ENCODE measurements at regions not wholly inside any gene's neighbourhood (a gene's known extent, or its start where the extent isn't known, plus 50 kb on each side); places are given as distances from the start of the nearest gene placed in this dataset.

DNA sequence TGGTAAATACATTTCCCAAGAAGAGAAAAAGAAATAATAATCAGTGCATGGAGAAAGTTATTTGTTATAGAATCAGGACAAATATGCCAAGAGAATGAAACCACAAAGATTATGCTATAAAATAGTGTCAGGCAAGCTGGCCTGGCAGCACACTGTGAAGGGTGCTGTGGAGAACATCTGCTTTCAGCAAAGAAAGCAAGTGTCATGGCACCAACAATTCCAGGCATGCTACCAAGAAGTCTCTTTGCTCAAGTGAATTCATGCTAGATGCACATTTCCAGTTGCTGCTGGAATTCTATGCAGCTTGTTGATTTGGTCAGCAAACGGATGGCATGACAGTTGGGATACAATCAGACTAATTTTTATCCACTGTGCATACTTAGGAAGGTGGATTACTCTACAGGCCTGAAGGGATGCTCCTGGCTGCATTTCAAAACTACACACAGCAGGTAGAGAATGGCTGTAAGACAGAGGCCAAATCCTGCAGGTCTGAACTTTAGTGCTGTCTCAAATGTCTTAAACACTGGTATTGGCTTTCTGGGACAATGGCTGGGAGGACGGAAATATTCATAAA, 154.6 kb upstream of the FAT1 start:
- 84% methylated on average over 2 of the region's 2 CpGs; no CpG with 5 or more reads in 1 of the 2 donors for WGBS, 2 donors (ENCODE audit: low coverage in 1 of 2)
- H3K27ac ChIP-seq, result no peak overlapping the region
- no peaks in the 10 kb centered on the region for H3K27me3 ChIP-seq
- TF ChIP-seq POLR2A (IDR thresholded peaks at IDR 0.05) (no peak), EP300 (IDR thresholded peaks at IDR 0.05; ENCODE audit: low read depth) (no peak), POLR2AphosphoS5 (IDR thresholded peaks at IDR 0.05) (no peak)
- TF ChIP-seq, protein P1, sequence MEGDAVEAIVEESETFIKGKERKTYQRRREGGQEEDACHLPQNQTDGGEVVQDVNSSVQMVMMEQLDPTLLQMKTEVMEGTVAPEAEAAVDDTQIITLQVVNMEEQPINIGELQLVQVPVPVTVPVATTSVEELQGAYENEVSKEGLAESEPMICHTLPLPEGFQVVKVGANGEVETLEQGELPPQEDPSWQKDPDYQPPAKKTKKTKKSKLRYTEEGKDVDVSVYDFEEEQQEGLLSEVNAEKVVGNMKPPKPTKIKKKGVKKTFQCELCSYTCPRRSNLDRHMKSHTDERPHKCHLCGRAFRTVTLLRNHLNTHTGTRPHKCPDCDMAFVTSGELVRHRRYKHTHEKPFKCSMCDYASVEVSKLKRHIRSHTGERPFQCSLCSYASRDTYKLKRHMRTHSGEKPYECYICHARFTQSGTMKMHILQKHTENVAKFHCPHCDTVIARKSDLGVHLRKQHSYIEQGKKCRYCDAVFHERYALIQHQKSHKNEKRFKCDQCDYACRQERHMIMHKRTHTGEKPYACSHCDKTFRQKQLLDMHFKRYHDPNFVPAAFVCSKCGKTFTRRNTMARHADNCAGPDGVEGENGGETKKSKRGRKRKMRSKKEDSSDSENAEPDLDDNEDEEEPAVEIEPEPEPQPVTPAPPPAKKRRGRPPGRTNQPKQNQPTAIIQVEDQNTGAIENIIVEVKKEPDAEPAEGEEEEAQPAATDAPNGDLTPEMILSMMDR (IDR thresholded peaks at IDR 0.05), result no peak
- H3K9me3 ChIP-seq, result peaks cover 0 to 1% of the 10 kb centered on the region in 2 donors
- in situ Hi-C loops (cut with MboI; ENCODE audit: low pct_ligation_motif_present in 1 of 4, low pct_unique_long_range_greater_than_20kb in 1 of 4, low sequenced_read_pairs in 3 of 4), result no loop called here
- H3K36me3 ChIP-seq, result no peaks in the 10 kb centered on the region
- H3K4me1 ChIP-seq, result no peaks in the 10 kb centered on the region
- intact Hi-C loops (cut with DNase I; ENCODE audit: low total_unique reads), result no loop called here
- H3K4me3 ChIP-seq, result no peak overlapping the region
- no peak for DNase-seq

DNA sequence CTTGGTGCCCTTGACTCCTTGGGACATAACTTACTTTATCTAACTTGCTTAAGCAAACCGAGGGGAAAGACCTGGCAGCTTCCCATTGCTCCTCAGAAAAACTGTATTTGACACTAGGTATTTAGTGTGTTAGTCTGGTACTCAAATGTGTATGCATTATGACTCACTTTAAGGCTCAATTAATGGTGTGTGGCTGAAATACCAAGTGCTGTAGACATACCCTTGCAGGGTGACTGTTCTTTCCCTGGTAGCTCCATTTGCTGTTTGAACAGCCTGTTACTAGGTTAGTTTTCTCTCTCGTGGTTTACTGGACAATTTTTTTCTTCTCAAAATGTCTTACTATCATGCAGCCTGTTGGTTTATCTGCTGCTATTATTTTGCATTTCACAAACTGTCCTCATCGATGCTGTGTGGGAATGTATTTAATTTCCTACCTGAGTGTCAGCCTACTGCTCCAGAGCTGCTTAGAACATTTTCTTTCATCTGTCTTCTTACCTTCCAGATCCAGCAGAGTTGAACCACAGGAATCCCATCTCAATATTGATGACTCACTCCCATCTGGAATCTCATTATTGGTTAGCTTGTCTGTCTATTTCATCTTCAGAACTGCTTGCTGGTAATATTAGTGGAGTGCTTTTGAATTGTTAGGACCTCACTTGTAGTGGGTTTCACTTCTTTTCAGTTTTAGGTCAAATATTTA, 158.0 kb upstream of the FAT1 start:
- no peak overlapping the region for H3K27ac ChIP-seq
- no peaks in the 10 kb centered on the region for H3K36me3 ChIP-seq
- no peaks in the 10 kb centered on the region for H3K9me3 ChIP-seq
- H3K4me1 ChIP-seq, result no peaks in the 10 kb centered on the region
- no peak overlapping the region for H3K4me3 ChIP-seq
- 63% methylated on average over 3 of the region's 3 CpGs; no CpG with 5 or more reads in 1 of the 2 donors for WGBS, 2 donors (ENCODE audit: low coverage in 1 of 2)
- no peak for DNase-seq
- intact Hi-C loops (cut with DNase I; ENCODE audit: low total_unique reads), result no loop called here
- H3K27me3 ChIP-seq, result no peaks in the 10 kb centered on the region
- TF ChIP-seq, protein P1 (IDR thresholded peaks at IDR 0.05), result no peak
- no peak for TF ChIP-seq POLR2AphosphoS5 (IDR thresholded peaks at IDR 0.05)
- TF ChIP-seq EP300 (IDR thresholded peaks at IDR 0.05; ENCODE audit: low read depth), result no peak
- no peak for TF ChIP-seq POLR2A (IDR thresholded peaks at IDR 0.05)
- in situ Hi-C loops (cut with MboI; ENCODE audit: low pct_ligation_motif_present in 1 of 4, low pct_unique_long_range_greater_than_20kb in 1 of 4, low sequenced_read_pairs in 3 of 4), result no loop called here

DNA sequence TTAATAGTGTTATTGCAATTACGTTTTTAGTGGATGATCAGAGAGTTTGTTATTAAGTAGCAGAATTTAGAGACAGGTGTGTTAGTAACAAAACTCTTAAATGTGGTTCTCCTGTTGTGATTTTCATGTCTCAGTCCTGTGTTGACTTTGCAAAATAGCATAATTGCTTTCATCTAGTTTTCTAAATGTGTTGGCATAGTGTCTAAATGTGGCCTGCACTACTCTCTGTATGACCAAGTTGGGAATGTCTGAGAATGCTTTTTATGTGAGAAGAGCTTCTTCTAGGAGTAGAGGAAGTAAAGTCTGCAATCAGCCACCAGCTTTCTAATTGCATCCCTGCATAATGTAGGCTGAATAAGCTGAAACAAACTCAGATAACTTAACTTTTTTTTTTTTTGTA, 158.6 kb upstream of the FAT1 start:
- no peak overlapping the region for H3K27ac ChIP-seq
- H3K27me3 ChIP-seq, result no peaks in the 10 kb centered on the region
- in situ Hi-C loops (cut with MboI; ENCODE audit: low pct_ligation_motif_present in 1 of 4, low pct_unique_long_range_greater_than_20kb in 1 of 4, low sequenced_read_pairs in 3 of 4) (no loop called here), intact Hi-C loops (cut with DNase I; ENCODE audit: low total_unique reads) (no loop called here)
- TF ChIP-seq POLR2AphosphoS5 (IDR thresholded peaks at IDR 0.05) (no peak), EP300 (IDR thresholded peaks at IDR 0.05; ENCODE audit: low read depth) (no peak), POLR2A (IDR thresholded peaks at IDR 0.05) (no peak)
- TF ChIP-seq, protein P1 (IDR thresholded peaks at IDR 0.05), result no peak
- no peaks in the 10 kb centered on the region for H3K4me1 ChIP-seq
- no peaks in the 10 kb centered on the region for H3K36me3 ChIP-seq
- DNase-seq, result no peak
- WGBS, 2 donors (ENCODE audit: low coverage in 1 of 2), result 60 to 71% methylated on average over 1 of the region's 1 CpG
- no peaks in the 10 kb centered on the region for H3K9me3 ChIP-seq
- H3K4me3 ChIP-seq, result no peak overlapping the region

DNA sequence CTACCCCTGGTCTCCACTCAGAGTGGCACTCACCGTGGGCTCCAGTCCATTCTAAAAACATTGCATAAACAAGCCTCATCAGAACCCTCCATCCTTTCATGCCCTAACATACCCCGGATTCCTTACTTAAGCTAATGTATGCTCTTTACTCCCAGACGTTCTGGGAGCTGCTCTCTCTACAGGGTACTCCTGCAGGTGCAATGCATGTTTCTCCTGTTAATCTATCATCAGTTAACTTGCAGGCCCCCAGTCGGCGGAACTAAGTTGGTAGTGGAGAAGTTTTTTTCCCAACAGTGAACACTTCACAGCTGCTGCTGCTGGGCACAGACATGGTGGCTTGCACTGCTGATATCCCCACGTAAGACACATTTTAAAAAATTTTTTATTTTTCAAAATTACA, 161.6 kb upstream of the FAT1 start:
- H3K9me3 ChIP-seq, result no peaks in the 10 kb centered on the region
- 56 to 76% methylated on average over 4 to 6 of the region's 6 CpGs for WGBS, 2 donors (ENCODE audit: low coverage in 1 of 2)
- DNase-seq, result no peak
- intact Hi-C loops (cut with DNase I; ENCODE audit: low total_unique reads) (no loop called here), in situ Hi-C loops (cut with MboI; ENCODE audit: low pct_ligation_motif_present in 1 of 4, low pct_unique_long_range_greater_than_20kb in 1 of 4, low sequenced_read_pairs in 3 of 4) (no loop called here)
- no peaks in the 10 kb centered on the region for H3K4me1 ChIP-seq
- no peaks in the 10 kb centered on the region for H3K27me3 ChIP-seq
- no peak overlapping the region for H3K27ac ChIP-seq
- no peak for TF ChIP-seq POLR2A (IDR thresholded peaks at IDR 0.05)
- TF ChIP-seq, protein P1 (IDR thresholded peaks at IDR 0.05), result no peak
- TF ChIP-seq POLR2AphosphoS5 (IDR thresholded peaks at IDR 0.05), result no peak
- TF ChIP-seq EP300 (IDR thresholded peaks at IDR 0.05; ENCODE audit: low read depth), result no peak
- H3K4me3 ChIP-seq, result no peak overlapping the region
- no peaks in the 10 kb centered on the region for H3K36me3 ChIP-seq

All from transverse colon (tissue), 4 donors.